Esophagus squamous epithelium (tissue), 4 donors: ENCODE measurements at regions not wholly inside any gene's neighbourhood (a gene's known extent, or its start where the extent isn't known, plus 50 kb on each side); places are given as distances from the start of the nearest gene placed in this dataset.

Experiments used
- CTCF ChIP-seq, 6 experiments: fragments of 450-650 bp in 4 of 6; fragments of 200-600 bp in 2 of 6; sonication (generic) in 2 of 6; IDR thresholded peaks; one replicate each; pipeline ENCODE4 v1.5.1; 2016 to 2019; ENCODE audit warnings: antibody characterized with exemption in 6 of 6, mild to moderate bottlenecking in 4 of 6, moderate library complexity in 4 of 6
- POLR2A ChIP-seq, 4 donors: fragments of 450-650 bp; IDR thresholded peaks; one replicate each; pipeline ENCODE4 v1.6.1; 2017; ENCODE audit warnings: antibody characterized with exemption in 4 of 4, mild to moderate bottlenecking in 4 of 4, moderate library complexity in 3 of 4

GRCh38 chr10:113290137-113290536, 262.7 kb upstream of the HABP2 start:
- TF ChIP-seq POLR2A (IDR thresholded peaks at IDR 0.05), result no peak
- no peak for TF ChIP-seq CTCF (IDR thresholded peaks at IDR 0.05)
